HEK293T (cell line): ENCODE measurements at regions not wholly inside any gene's neighbourhood (a gene's known extent, or its start where the extent isn't known, plus 50 kb on each side); places are given as distances from the start of the nearest gene placed in this dataset.

ENCODE experiments used
- FOXM1 ChIP-seq: fragments of 450-650 bp; IDR thresholded peaks from 2 replicates; pipeline ENCODE4 v1.6.1; 2017; ENCODE audit warnings: mild to moderate bottlenecking, borderline replicate concordance
- L3MBTL2 ChIP-seq: fragments of 450-650 bp; conservative IDR thresholded peaks from 2 replicates; pipeline ENCODE4 v1.6.1; 2016; ENCODE audit warnings: mild to moderate bottlenecking
- SP1 ChIP-seq: fragments of 450-650 bp; IDR thresholded peaks from 2 replicates; pipeline ENCODE4 v1.6.1; 2017

GRCh38 chr20:52676283-52676995, 295.7 kb upstream of the TSHZ2 start:
- no peak for TF ChIP-seq L3MBTL2
- no peak for TF ChIP-seq FOXM1
- no peak for TF ChIP-seq SP1
